GM21526 (cell line): ENCODE measurements at regions not wholly inside any gene's neighbourhood (a gene's known extent, or its start where the extent isn't known, plus 50 kb on each side); places are given as distances from the start of the nearest gene placed in this dataset.
"Not testable (repeated sequence)": the region's sequence is repeated elsewhere in the genome, so short reads cannot be mapped to it uniquely, and the experiment has no call there.

Experiments
- ATAC-seq: cut with Tn5 transposase; IDR thresholded peaks from one replicate; pipeline ENCODE4 v1.9.1; 2021; ENCODE audit warnings: moderate library complexity; ENCODE audit not compliant: unreplicated experiment, low FRiP score

GRCh38 chr6:144418959-144419545 is 133.9 kb downstream of the UTRN start:
- no peak for ATAC-seq

- no peak for ATAC-seq
Observed at GRCh38 chr6:144423167-144423566, 138.0 kb downstream of the UTRN start.

- ATAC-seq, result no peak
Observed at GRCh38 chr6:144429753-144430152, 144.6 kb downstream of the UTRN start.

- ATAC-seq, result not testable (repeated sequence)
Observed at GRCh38 chr6:144433446-144433845, 148.3 kb downstream of the UTRN start.

GRCh38 chr6:144434308-144434990 is 149.3 kb downstream of the UTRN start:
- ATAC-seq, result no peak

GRCh38 chr6:144435602-144436426 is 150.7 kb downstream of the UTRN start:
- ATAC-seq, result no peak

GRCh38 chr6:144437105-144437504 is 152.0 kb downstream of the UTRN start:
- no peak for ATAC-seq

- ATAC-seq, result no peak
Observed at GRCh38 chr6:144438103-144438502, 153.0 kb downstream of the UTRN start.

GRCh38 chr6:144439016-144439415 is 153.9 kb downstream of the UTRN start:
- no peak for ATAC-seq

GRCh38 chr6:144441801-144442200 is 156.7 kb downstream of the UTRN start:
- not testable (repeated sequence) for ATAC-seq

GRCh38 chr6:144443157-144443556 is 158.0 kb downstream of the UTRN start:
- no peak for ATAC-seq

GRCh38 chr6:144447472-144447871 is 162.3 kb downstream of the UTRN start:
- ATAC-seq, result no peak

- no peak for ATAC-seq
Observed at GRCh38 chr6:144449218-144449617, 164.1 kb downstream of the UTRN start.

GRCh38 chr6:144449911-144450597 is 164.9 kb downstream of the UTRN start:
- no peak for ATAC-seq

GRCh38 chr6:144460327-144461095 is 175.4 kb downstream of the UTRN start:
- ATAC-seq, result peak; percentile 88

- ATAC-seq, result no peak
Observed at GRCh38 chr6:144462058-144462457, 176.9 kb downstream of the UTRN start.

GRCh38 chr6:144466716-144467115 is 181.6 kb downstream of the UTRN start:
- ATAC-seq, result no peak

- ATAC-seq, result no peak
Observed at GRCh38 chr6:144467172-144467762, 182.1 kb downstream of the UTRN start.

- no peak for ATAC-seq
Observed at GRCh38 chr6:144467921-144468320, 182.8 kb downstream of the UTRN start.

GRCh38 chr6:144468709-144469108 is 183.6 kb downstream of the UTRN start:
- no peak for ATAC-seq
